MCF 10A (cell line): ENCODE measurements at regions not wholly inside any gene's neighbourhood (a gene's known extent, or its start where the extent isn't known, plus 50 kb on each side); places are given as distances from the start of the nearest gene placed in this dataset.
"Not testable (repeated sequence)": the region's sequence is repeated elsewhere in the genome, so short reads cannot be mapped to it uniquely, and the experiment has no call there.

Source experiments
- BruUV-seq: library from RNA; stranded (reverse); fragments of 400-500 nt; replicated peaks from 2 replicates; lab custom pipeline; 2021; lab: Mats Ljungman, UMichigan
- CTCF ChIA-PET: fragments of 300-600 bp; sonication (Branson Sonifier 250); formaldehyde crosslinking; extraction: SDS; loops from one replicate; lab custom pipeline; 2021; ENCODE audit warnings: antibody characterized with exemption, inconsistent platforms; lab: Yijun Ruan, JAX
- POLR2A ChIA-PET: fragments of 300-600, 350-650 bp; sonication (Branson Sonifier 250); formaldehyde crosslinking; extraction: SDS; loops from one replicate; lab custom pipeline; 2020; ENCODE audit warnings: antibody characterized with exemption, inconsistent platforms; lab: Yijun Ruan, JAX
- DNase-seq: peaks from one replicate; pipeline ENCODE4 v3.0.0-alpha.2; 2018; ENCODE audit not compliant: unreplicated experiment
- H3K27ac Mint-ChIP-seq: one replicate; pipeline ENCODE4 v1.8.0; 2022; ENCODE audit warnings: mild to moderate bottlenecking, low read depth, mixed read lengths; ENCODE audit not compliant: unreplicated experiment
- H3K27me3 Mint-ChIP-seq: one replicate; pipeline ENCODE4 v1.8.0; 2022; ENCODE audit warnings: mixed read lengths; ENCODE audit not compliant: insufficient read depth, unreplicated experiment
- H3K36me3 Mint-ChIP-seq: one replicate; pipeline ENCODE4 v1.8.0; 2022; ENCODE audit warnings: mild to moderate bottlenecking, moderate library complexity, mixed read lengths; ENCODE audit not compliant: insufficient read depth, unreplicated experiment
- H3K4me1 Mint-ChIP-seq: one replicate; pipeline ENCODE4 v1.8.0; 2022; ENCODE audit warnings: mixed read lengths; ENCODE audit not compliant: insufficient read depth, unreplicated experiment
- H3K4me3 Mint-ChIP-seq: one replicate; pipeline ENCODE4 v1.8.0; 2022; ENCODE audit warnings: mild to moderate bottlenecking, moderate library complexity, mixed read lengths; ENCODE audit not compliant: unreplicated experiment
- H3K9me3 Mint-ChIP-seq: one replicate; pipeline ENCODE4 v1.8.0; 2022; ENCODE audit warnings: mixed read lengths; ENCODE audit not compliant: unreplicated experiment
- CTCF ChIP-seq: fragments of 200-600 bp; IDR thresholded peaks from one replicate; pipeline ENCODE4 v1.8.0; 2022; ENCODE audit warnings: antibody characterized with exemption, mild to moderate bottlenecking; ENCODE audit not compliant: unreplicated experiment
- intact Hi-C: fragments of 100-400 bp; cut with micrococcal nuclease; formaldehyde crosslinking; loops from 2 replicates; pipeline ENCODE4 v1.14.1; 2022

GRCh38 chr6:117007659-117008058, 130.6 kb downstream of the RFX6 start:
- CTCF ChIA-PET = no interaction called here
- intact Hi-C loops = no loop called here
- TF ChIP-seq CTCF = no peak
- Mint-ChIP-seq H3K4me3 (no peak overlapping the region), H3K36me3 (no peaks in the 10 kb centered on the region), H3K4me1 (no peaks in the 10 kb centered on the region), H3K27ac (no peak overlapping the region), H3K9me3 (peaks cover 4% of the 10 kb centered on the region), H3K27me3 (peaks cover 35% of the 10 kb centered on the region)
- POLR2A ChIA-PET = no interaction called here
- BruUV-seq = no TSS peak
- no peak for DNase-seq

GRCh38 chr6:117008618-117009017, 131.6 kb downstream of the RFX6 start:
- Mint-ChIP-seq H3K4me1 (no peaks in the 10 kb centered on the region), H3K9me3 (peaks cover 11% of the 10 kb centered on the region), H3K4me3 (no peak overlapping the region), H3K36me3 (no peaks in the 10 kb centered on the region), H3K27ac (no peak overlapping the region), H3K27me3 (peaks cover 35% of the 10 kb centered on the region)
- intact Hi-C loops = no loop called here
- CTCF ChIA-PET = no interaction called here
- BruUV-seq = no TSS peak
- no peak for TF ChIP-seq CTCF
- no peak for DNase-seq
- POLR2A ChIA-PET = no interaction called here

GRCh38 chr6:117014641-117015473, 137.8 kb downstream of the RFX6 start:
- H3K36me3 Mint-ChIP-seq, H3K27ac Mint-ChIP-seq, intact Hi-C loops, POLR2A ChIA-PET, H3K4me3 Mint-ChIP-seq, DNase-seq, CTCF ChIA-PET, BruUV-seq, H3K4me1 Mint-ChIP-seq: not testable (repeated sequence)
- H3K9me3 Mint-ChIP-seq = peaks cover 11% of the 10 kb centered on the region
- peaks cover 20% of the 10 kb centered on the region for H3K27me3 Mint-ChIP-seq

- CTCF ChIA-PET, H3K4me3 Mint-ChIP-seq, POLR2A ChIA-PET, DNase-seq, BruUV-seq, H3K27ac Mint-ChIP-seq, H3K4me1 Mint-ChIP-seq, H3K36me3 Mint-ChIP-seq, intact Hi-C loops: not testable (repeated sequence)
- peaks cover 11% of the 10 kb centered on the region for H3K9me3 Mint-ChIP-seq
- H3K27me3 Mint-ChIP-seq = peaks cover 26% of the 10 kb centered on the region
Observed at GRCh38 chr6:117015474-117015804, 138.4 kb downstream of the RFX6 start.

- ChIA-PET CTCF (interaction anchor here (0.6 kb wide), 1 partner anchor 121 kb away, joined by 3 read pairs; no protein-coding TSS in a partner anchor), POLR2A (no interaction called here)
- DNase-seq = no peak
- no peak overlapping the region for H3K4me3 Mint-ChIP-seq
- no peaks in the 10 kb centered on the region for H3K9me3 Mint-ChIP-seq
- no peak for TF ChIP-seq CTCF
- H3K4me1 Mint-ChIP-seq = no peaks in the 10 kb centered on the region
- intact Hi-C loops = no loop called here
- H3K27me3 Mint-ChIP-seq = peaks cover 33% of the 10 kb centered on the region
- H3K36me3 Mint-ChIP-seq = no peaks in the 10 kb centered on the region
- H3K27ac Mint-ChIP-seq = no peak overlapping the region
- no TSS peak for BruUV-seq
Observed at GRCh38 chr6:117018771-117019170, 141.7 kb downstream of the RFX6 start.
